ENCODE measurements at regions not wholly inside any gene's neighbourhood (a gene's known extent, or its start where the extent isn't known, plus 50 kb on each side); places are given as distances from the start of the nearest gene placed in this dataset.

GRCh38 chr3:137165117-137165806, 207.5 kb downstream of the IL20RB start (continued):
- TF ChIP-seq ATF2 (CRISPR knock-in tag; IDR thresholded peaks at IDR 0.05; ENCODE audit: borderline replicate concordance, low read depth) (no peak), ZNF532 (CRISPR knock-in tag; IDR thresholded peaks at IDR 0.05; ENCODE audit: borderline replicate concordance) (no peak), ARID4B (CRISPR knock-in tag; IDR thresholded peaks at IDR 0.05; ENCODE audit: borderline replicate concordance) (no peak), KAT7 (CRISPR knock-in tag; IDR thresholded peaks at IDR 0.05; ENCODE audit: borderline replicate concordance) (no peak), USF1 (CRISPR knock-in tag; IDR thresholded peaks at IDR 0.05) (no peak), FOXP4 (CRISPR knock-in tag; IDR thresholded peaks at IDR 0.05) (no peak), GRHL2 (CRISPR knock-in tag; IDR thresholded peaks at IDR 0.05; ENCODE audit: insufficient replicate concordance, severe bottlenecking) (no peak)

GRCh38 chr3:137171834-137172603, 214.2 kb downstream of the IL20RB start:
- CTCF ChIA-PET: interaction anchor here (1.6 to 1.8 kb wide), 2 partner anchors 50 to 67 kb away, joined by 6 read pairs; no protein-coding TSS in a partner anchor
- Mint-ChIP-seq H3K9me3 (peaks cover 6% of the 10 kb centered on the region), H3K4me3 (no peak overlapping the region)

More at GRCh38 chr3:137171834-137172603, 214.2 kb downstream of the IL20RB start:
- TF ChIP-seq ZNF416 (CRISPR knock-in tag; IDR thresholded peaks at IDR 0.05) (no peak), NR3C1 (CRISPR knock-in tag; conservative IDR thresholded peaks at IDR 0.05; ENCODE audit: low read depth) (no peak), USF2 (CRISPR knock-in tag; IDR thresholded peaks at IDR 0.05) (peak; percentile 50; the same call in 1 of the 2 replicates), PREB (CRISPR knock-in tag; IDR thresholded peaks at IDR 0.05; ENCODE audit: borderline replicate concordance) (no peak), RORB (CRISPR knock-in tag; IDR thresholded peaks at IDR 0.05) (no peak)
- Mint-ChIP-seq H3K4me1 (peaks cover 6% of the 10 kb centered on the region; the same call in 1 of the 2 replicates), H3K36me3 (0 out of 2 replicates have a peak, but pooled peaks cover 3% of the 10 kb centered on the region), H3K27ac (no peak overlapping the region), H3K27me3 (ENCODE audit: low read depth) (no peaks in the 10 kb centered on the region)
- DNase-seq (ENCODE audit: low spot score) (no peak), ATAC-seq (peak; percentile 34; the same call in 1 of the 2 replicates)
- POLR2A ChIA-PET: interaction anchor here (0.6 kb wide), 1 partner anchor 8 kb away, joined by 3 read pairs; no protein-coding TSS in a partner anchor

Measured in WTC11 (cell line).